ENCODE measurements at regions not wholly inside any gene's neighbourhood (a gene's known extent, or its start where the extent isn't known, plus 50 kb on each side); places are given as distances from the start of the nearest gene placed in this dataset.

GRCh38 chr20:46816097-46816496 is 78.5 kb upstream of the EYA2 start:
- peaks cover 63% of the 10 kb centered on the region for H3K27me3 ChIP-seq (replicated peaks; ENCODE audit: control insufficient read depth, insufficient read depth, low read length)
- peaks cover 10% of the 10 kb centered on the region for H3K4me1 ChIP-seq (ENCODE audit: control insufficient read depth, insufficient read depth, low read length)
- H3K9ac ChIP-seq (ENCODE audit: low read length) = no peak overlapping the region
- H3K36me3 ChIP-seq (ENCODE audit: control insufficient read depth, insufficient read depth, low read length, severe bottlenecking) = no peaks in the 10 kb centered on the region
- no peak for DNase-seq (ENCODE audit: low read depth)
- H3K4me3 ChIP-seq (ENCODE audit: low read length) = no peak overlapping the region
- no peaks in the 10 kb centered on the region for H3K9me3 ChIP-seq (ENCODE audit: control insufficient read depth, low read length)

GRCh38 chr20:46816886-46817638 is 77.6 kb upstream of the EYA2 start:
- H3K4me1 ChIP-seq (ENCODE audit: control insufficient read depth, insufficient read depth, low read length) = peaks cover 10% of the 10 kb centered on the region
- no peak overlapping the region for H3K4me3 ChIP-seq (ENCODE audit: low read length)
- DNase-seq (ENCODE audit: low read depth) = no peak
- H3K36me3 ChIP-seq (ENCODE audit: control insufficient read depth, insufficient read depth, low read length, severe bottlenecking) = no peaks in the 10 kb centered on the region
- peaks cover 58% of the 10 kb centered on the region for H3K27me3 ChIP-seq (replicated peaks; ENCODE audit: control insufficient read depth, insufficient read depth, low read length)
- H3K9me3 ChIP-seq (ENCODE audit: control insufficient read depth, low read length) = no peaks in the 10 kb centered on the region
- H3K9ac ChIP-seq (ENCODE audit: low read length) = no peak overlapping the region

DNA sequence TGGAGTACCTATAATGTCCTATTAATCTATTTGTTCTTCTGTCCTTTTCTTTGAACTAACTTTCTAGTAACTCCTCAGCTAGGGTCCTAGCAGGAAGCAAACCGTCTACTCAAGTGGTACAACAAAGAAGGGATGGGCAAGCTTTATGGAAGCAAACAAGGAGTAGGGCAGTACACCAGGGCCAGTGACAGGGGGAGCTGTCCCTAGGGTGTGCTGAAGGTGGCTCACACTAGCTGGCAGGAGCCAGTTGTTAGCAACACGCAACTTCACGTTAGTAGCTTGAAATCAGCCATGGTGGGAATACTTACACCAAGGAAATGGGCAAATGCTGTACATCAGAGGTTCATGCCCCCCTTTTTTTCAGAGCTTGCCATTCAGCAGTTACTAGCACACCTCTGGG is 74.0 kb upstream of the EYA2 start:
- peaks cover 7% of the 10 kb centered on the region for H3K4me1 ChIP-seq (ENCODE audit: control insufficient read depth, insufficient read depth, low read length)
- H3K27me3 ChIP-seq (replicated peaks; ENCODE audit: control insufficient read depth, insufficient read depth, low read length) = peaks cover 43% of the 10 kb centered on the region
- peaks cover 8% of the 10 kb centered on the region for H3K9me3 ChIP-seq (ENCODE audit: control insufficient read depth, low read length)
- no peak overlapping the region for H3K4me3 ChIP-seq (ENCODE audit: low read length)
- no peak overlapping the region for H3K9ac ChIP-seq (ENCODE audit: low read length)
- DNase-seq (ENCODE audit: low read depth) = no peak
- no peaks in the 10 kb centered on the region for H3K36me3 ChIP-seq (ENCODE audit: control insufficient read depth, insufficient read depth, low read length, severe bottlenecking)

- peaks cover 7% of the 10 kb centered on the region for H3K4me1 ChIP-seq (ENCODE audit: control insufficient read depth, insufficient read depth, low read length)
- peaks cover 8% of the 10 kb centered on the region for H3K9me3 ChIP-seq (ENCODE audit: control insufficient read depth, low read length)
- no peaks in the 10 kb centered on the region for H3K36me3 ChIP-seq (ENCODE audit: control insufficient read depth, insufficient read depth, low read length, severe bottlenecking)
- H3K4me3 ChIP-seq (ENCODE audit: low read length) = no peak overlapping the region
- H3K27me3 ChIP-seq (replicated peaks; ENCODE audit: control insufficient read depth, insufficient read depth, low read length) = peaks cover 22% of the 10 kb centered on the region
- H3K9ac ChIP-seq (ENCODE audit: low read length) = no peak overlapping the region
- DNase-seq (ENCODE audit: low read depth) = no peak
These were observed 71.3 kb upstream of the EYA2 start for GRCh38 chr20:46823271-46823751.

DNA sequence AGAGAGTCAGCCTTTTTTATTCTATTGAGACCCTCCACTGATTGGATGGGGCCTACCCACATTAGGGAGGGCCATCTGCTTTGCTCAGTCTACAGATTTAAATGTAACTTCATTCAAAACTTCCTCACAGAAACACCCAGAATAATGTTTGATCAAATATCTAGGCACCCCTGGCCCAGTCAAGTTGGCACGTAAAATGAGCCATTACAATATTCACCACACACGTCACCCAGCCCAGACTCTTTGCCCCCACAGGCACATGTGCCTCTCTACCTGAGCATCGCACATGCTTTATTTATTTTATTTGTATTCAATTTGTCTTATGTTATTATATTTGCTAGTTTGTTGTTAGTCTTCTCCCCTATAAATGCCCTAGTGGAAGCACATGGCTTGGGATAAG is 70.9 kb upstream of the EYA2 start:
- Histone ChIP-seq H3K36me3 (ENCODE audit: control insufficient read depth, insufficient read depth, low read length, severe bottlenecking) (no peaks in the 10 kb centered on the region), H3K4me1 (ENCODE audit: control insufficient read depth, insufficient read depth, low read length) (peaks cover 9% of the 10 kb centered on the region), H3K4me3 (ENCODE audit: low read length) (no peak overlapping the region), H3K27me3 (replicated peaks; ENCODE audit: control insufficient read depth, insufficient read depth, low read length) (peaks cover 18% of the 10 kb centered on the region), H3K9me3 (ENCODE audit: control insufficient read depth, low read length) (peaks cover 8% of the 10 kb centered on the region), H3K9ac (ENCODE audit: low read length) (no peak overlapping the region)
- DNase-seq (ENCODE audit: low read depth) = no peak

- Histone ChIP-seq H3K36me3 (ENCODE audit: control insufficient read depth, insufficient read depth, low read length, severe bottlenecking) (no peaks in the 10 kb centered on the region), H3K9me3 (ENCODE audit: control insufficient read depth, low read length) (peaks cover 8% of the 10 kb centered on the region), H3K9ac (ENCODE audit: low read length) (no peak overlapping the region), H3K4me1 (ENCODE audit: control insufficient read depth, insufficient read depth, low read length) (peaks cover 13% of the 10 kb centered on the region), H3K27me3 (replicated peaks; ENCODE audit: control insufficient read depth, insufficient read depth, low read length) (no peaks in the 10 kb centered on the region), H3K4me3 (ENCODE audit: low read length) (no peak overlapping the region)
- DNase-seq (ENCODE audit: low read depth) = peak; percentile 6
These were observed 68.2 kb upstream of the EYA2 start for GRCh38 chr20:46826343-46826984.

DNA sequence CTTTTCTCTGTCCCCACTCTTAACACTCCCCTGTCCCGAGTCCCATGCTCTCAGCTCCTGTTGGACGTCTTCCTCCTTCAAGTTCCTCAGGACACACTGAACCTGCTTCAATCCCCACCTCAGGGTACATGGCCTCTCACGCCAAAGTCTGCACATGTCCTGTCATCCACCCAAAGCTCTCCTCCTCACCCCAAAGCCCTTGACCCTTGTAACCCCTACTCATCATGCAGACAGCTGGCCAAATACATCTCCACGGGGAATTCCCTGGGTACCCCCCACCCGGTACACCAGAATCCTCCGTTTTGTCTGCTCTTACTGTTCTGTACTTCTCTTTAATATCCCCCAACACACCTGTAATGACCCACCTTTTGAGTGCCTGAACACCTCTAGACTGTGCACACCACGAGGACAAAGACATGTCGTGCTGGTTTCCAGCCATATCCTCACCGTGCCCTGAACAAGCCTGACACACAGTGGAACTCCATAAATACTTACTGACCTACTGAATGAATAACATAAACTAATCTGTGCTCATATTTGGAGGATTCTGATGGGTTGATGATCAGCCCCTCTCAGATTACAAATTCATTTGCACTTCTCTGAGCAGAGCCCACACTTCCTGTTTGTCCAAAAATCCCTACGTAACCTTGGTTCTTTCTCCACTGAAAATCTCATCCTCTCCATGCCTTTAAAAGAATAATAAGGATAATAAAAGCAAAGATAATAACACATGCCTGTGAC is 66.8 kb upstream of the EYA2 start:
- Histone ChIP-seq H3K4me1 (ENCODE audit: control insufficient read depth, insufficient read depth, low read length) (peaks cover 12% of the 10 kb centered on the region), H3K27me3 (replicated peaks; ENCODE audit: control insufficient read depth, insufficient read depth, low read length) (no peaks in the 10 kb centered on the region), H3K4me3 (ENCODE audit: low read length) (no peak overlapping the region), H3K9ac (ENCODE audit: low read length) (no peak overlapping the region), H3K9me3 (ENCODE audit: control insufficient read depth, low read length) (peaks cover 13% of the 10 kb centered on the region), H3K36me3 (ENCODE audit: control insufficient read depth, insufficient read depth, low read length, severe bottlenecking) (no peaks in the 10 kb centered on the region)
- DNase-seq (ENCODE audit: low read depth) = no peak

DNA sequence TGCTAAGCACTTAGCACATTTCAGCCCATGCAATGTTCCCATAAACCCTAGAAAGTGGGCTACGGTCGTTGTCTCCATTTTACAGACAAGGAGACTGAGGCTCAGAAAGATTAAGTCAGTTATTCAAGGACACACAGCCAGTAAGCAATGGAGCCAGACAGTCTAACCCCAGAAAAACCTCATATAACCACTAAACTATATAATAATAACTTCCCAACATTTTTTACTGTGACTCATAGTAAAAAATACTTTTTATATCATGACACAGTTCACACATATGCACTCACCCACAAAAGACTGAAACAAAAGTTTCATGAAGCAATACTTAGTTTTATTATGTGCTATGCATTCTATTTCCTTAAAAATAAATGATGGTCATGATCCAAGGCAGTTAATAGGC is 66.2 kb upstream of the EYA2 start:
- H3K36me3 ChIP-seq (ENCODE audit: control insufficient read depth, insufficient read depth, low read length, severe bottlenecking) = no peaks in the 10 kb centered on the region
- H3K9ac ChIP-seq (ENCODE audit: low read length) = no peak overlapping the region
- DNase-seq (ENCODE audit: low read depth) = peak; percentile 77
- H3K4me3 ChIP-seq (ENCODE audit: low read length) = no peak overlapping the region
- H3K9me3 ChIP-seq (ENCODE audit: control insufficient read depth, low read length) = peaks cover 13% of the 10 kb centered on the region
- H3K27me3 ChIP-seq (replicated peaks; ENCODE audit: control insufficient read depth, insufficient read depth, low read length) = no peaks in the 10 kb centered on the region
- H3K4me1 ChIP-seq (ENCODE audit: control insufficient read depth, insufficient read depth, low read length) = peaks cover 6% of the 10 kb centered on the region

DNA sequence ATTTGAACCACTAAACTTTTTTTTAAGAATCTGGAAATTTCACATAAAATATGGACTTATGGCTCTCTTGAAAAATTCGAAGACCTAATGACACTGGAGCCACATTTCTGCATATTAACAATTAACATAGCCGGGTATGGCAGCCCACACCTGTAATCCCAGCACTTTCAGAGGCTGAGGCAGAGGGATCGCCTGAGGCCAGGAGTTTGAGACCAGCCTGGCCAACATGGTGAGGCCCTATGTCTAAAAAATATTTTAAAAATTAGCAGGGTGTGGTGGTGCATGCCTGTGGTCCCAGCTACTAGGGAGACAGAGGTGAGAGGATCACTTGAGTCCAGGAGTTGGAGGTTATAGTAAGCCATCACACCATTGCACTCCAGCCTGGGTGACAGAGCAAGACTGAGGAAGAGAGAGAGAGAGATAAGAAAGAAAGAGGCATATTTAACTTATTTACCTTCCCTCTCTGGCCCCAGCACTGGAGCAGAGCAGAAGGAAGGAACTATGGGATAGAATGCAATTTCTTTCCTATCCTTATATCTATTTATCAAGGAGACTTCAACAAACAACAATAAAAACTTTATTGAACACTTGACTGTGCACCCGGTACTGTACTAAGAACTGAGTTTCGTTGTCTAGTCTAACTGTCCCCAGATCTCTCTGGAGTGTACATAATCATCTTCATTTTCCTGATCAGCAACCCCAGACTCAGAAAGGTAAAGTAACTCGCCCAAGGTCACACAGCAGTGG is 63.6 kb upstream of the EYA2 start:
- DNase-seq (ENCODE audit: low read depth) = no peak
- no peaks in the 10 kb centered on the region for H3K36me3 ChIP-seq (ENCODE audit: control insufficient read depth, insufficient read depth, low read length, severe bottlenecking)
- no peak overlapping the region for H3K4me3 ChIP-seq (ENCODE audit: low read length)
- peaks cover 2% of the 10 kb centered on the region for H3K27me3 ChIP-seq (replicated peaks; ENCODE audit: control insufficient read depth, insufficient read depth, low read length)
- peaks cover 6% of the 10 kb centered on the region for H3K4me1 ChIP-seq (ENCODE audit: control insufficient read depth, insufficient read depth, low read length)
- peaks cover 4% of the 10 kb centered on the region for H3K9me3 ChIP-seq (ENCODE audit: control insufficient read depth, low read length)
- H3K9ac ChIP-seq (ENCODE audit: low read length) = no peak overlapping the region

DNA sequence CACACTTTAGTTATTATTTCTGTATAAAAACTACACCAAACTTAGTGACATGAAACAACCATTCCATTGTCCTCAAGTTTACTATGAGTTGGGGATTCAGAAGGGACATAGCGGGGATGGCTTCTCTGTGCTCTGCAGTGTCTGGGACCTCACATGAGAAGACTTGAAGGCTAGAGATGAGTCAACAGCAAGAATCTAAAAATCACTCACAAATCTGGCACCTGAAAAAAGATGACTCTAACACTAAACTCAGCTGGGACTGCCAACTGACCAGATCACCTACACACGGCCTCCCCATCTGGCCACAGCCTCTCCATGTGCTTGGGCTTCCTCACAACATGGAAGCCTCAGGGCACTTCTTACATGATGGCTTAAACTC is 63.0 kb upstream of the EYA2 start:
- Histone ChIP-seq H3K9ac (ENCODE audit: low read length) (no peak overlapping the region), H3K27me3 (replicated peaks; ENCODE audit: control insufficient read depth, insufficient read depth, low read length) (peaks cover 2% of the 10 kb centered on the region), H3K4me1 (ENCODE audit: control insufficient read depth, insufficient read depth, low read length) (peaks cover 6% of the 10 kb centered on the region), H3K9me3 (ENCODE audit: control insufficient read depth, low read length) (peaks cover 4% of the 10 kb centered on the region), H3K4me3 (ENCODE audit: low read length) (no peak overlapping the region), H3K36me3 (ENCODE audit: control insufficient read depth, insufficient read depth, low read length, severe bottlenecking) (no peaks in the 10 kb centered on the region)
- DNase-seq (ENCODE audit: low read depth) = no peak

DNA sequence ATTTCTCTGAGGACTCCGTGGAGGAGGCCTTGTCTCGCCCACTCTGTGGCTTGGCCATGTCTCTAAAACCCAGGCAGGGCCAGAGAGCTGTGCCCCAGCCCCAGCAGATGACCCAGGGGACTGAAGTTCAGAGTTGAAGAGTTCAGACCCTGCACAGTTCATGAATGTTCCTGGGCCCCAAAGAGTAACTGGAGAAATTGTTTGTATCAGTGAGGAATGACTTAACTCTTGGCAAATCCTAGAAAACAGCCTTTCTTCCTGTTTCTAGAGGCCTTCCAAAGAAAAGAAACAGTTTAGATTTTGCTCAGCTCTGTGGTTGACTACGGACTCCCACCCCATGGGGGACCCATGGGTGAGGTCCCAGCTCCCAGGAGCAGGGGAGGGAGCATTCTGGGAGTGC is 62.1 kb upstream of the EYA2 start:
- H3K4me1 ChIP-seq (ENCODE audit: control insufficient read depth, insufficient read depth, low read length) = peaks cover 6% of the 10 kb centered on the region
- H3K27me3 ChIP-seq (replicated peaks; ENCODE audit: control insufficient read depth, insufficient read depth, low read length) = peaks cover 2% of the 10 kb centered on the region
- H3K36me3 ChIP-seq (ENCODE audit: control insufficient read depth, insufficient read depth, low read length, severe bottlenecking) = no peaks in the 10 kb centered on the region
- no peak overlapping the region for H3K4me3 ChIP-seq (ENCODE audit: low read length)
- H3K9ac ChIP-seq (ENCODE audit: low read length) = no peak overlapping the region
- H3K9me3 ChIP-seq (ENCODE audit: control insufficient read depth, low read length) = peaks cover 4% of the 10 kb centered on the region
- DNase-seq (ENCODE audit: low read depth) = no peak
